PFSK-1 (cell line): ENCODE measurements at regions not wholly inside any gene's neighbourhood (a gene's known extent, or its start where the extent isn't known, plus 50 kb on each side); places are given as distances from the start of the nearest gene placed in this dataset.

Experiments
- FOXP2 ChIP-seq: optimal IDR thresholded peaks from 2 replicates; pipeline ENCODE3; 2011; ENCODE audit warnings: borderline replicate concordance, control low read depth, inconsistent platforms; ENCODE audit not compliant: insufficient read depth; ENCODE audit errors: extremely low read length, extremely low read depth
- POLR2AphosphoS5 ChIP-seq: IDR thresholded peaks from 2 replicates; pipeline ENCODE4 v1.6.1; 2012; ENCODE audit warnings: low read depth, mild to moderate bottlenecking, control low read depth, low read length, moderate library complexity
- REST ChIP-seq, 2 experiments: IDR thresholded peaks; 2 replicates each; pipeline versions ENCODE4 v1.6.1 to v1.8.0; 2011 to 2012; ENCODE audit warnings: low read depth in 2 of 2, low read length in 2 of 2, control low read depth in 1 of 2, inconsistent platforms in 1 of 2, mild to moderate bottlenecking in 1 of 2, moderate library complexity in 1 of 2; ENCODE audit not compliant: insufficient read depth in 1 of 2
- SIN3A ChIP-seq: IDR thresholded peaks from 2 replicates; pipeline ENCODE4 v1.6.1; 2012; ENCODE audit warnings: mild to moderate bottlenecking, low read length, moderate library complexity, borderline replicate concordance; ENCODE audit not compliant: insufficient read depth
- TAF1 ChIP-seq: IDR thresholded peaks from 2 replicates; pipeline ENCODE4 v1.6.1; 2012; ENCODE audit warnings: low read length, control low read depth, borderline replicate concordance; ENCODE audit not compliant: insufficient read depth

GRCh38 chr2:195606179-195606578 is 50.8 kb upstream of the SLC39A10 start:
- no peak for TF ChIP-seq REST (IDR thresholded peaks at IDR 0.05; ENCODE audit: insufficient read depth in 1 of 2, low read depth in 2 of 2, low read length in 2 of 2)
- TF ChIP-seq TAF1 = no peak
- TF ChIP-seq SIN3A = no peak
- TF ChIP-seq POLR2AphosphoS5 = no peak
- no peak for TF ChIP-seq FOXP2

- TF ChIP-seq TAF1 (no peak), REST (IDR thresholded peaks at IDR 0.05; ENCODE audit: insufficient read depth in 1 of 2, low read depth in 2 of 2, low read length in 2 of 2) (no peak)
These were observed 52.3 kb upstream of the SLC39A10 start for GRCh38 chr2:195604706-195605105.

GRCh38 chr2:195603998-195604397 is 53.0 kb upstream of the SLC39A10 start:
- TF ChIP-seq REST (IDR thresholded peaks at IDR 0.05; ENCODE audit: insufficient read depth in 1 of 2, low read depth in 2 of 2, low read length in 2 of 2) (no peak), POLR2AphosphoS5 (no peak), FOXP2 (no peak), TAF1 (no peak), SIN3A (no peak)

GRCh38 chr2:195603408-195603807 is 53.6 kb upstream of the SLC39A10 start:
- TF ChIP-seq SIN3A (no peak), TAF1 (no peak), POLR2AphosphoS5 (no peak), FOXP2 (no peak), REST (IDR thresholded peaks at IDR 0.05; ENCODE audit: insufficient read depth in 1 of 2, low read depth in 2 of 2, low read length in 2 of 2) (no peak)

GRCh38 chr2:195602687-195603086 is 54.3 kb upstream of the SLC39A10 start:
- no peak for TF ChIP-seq TAF1
- no peak for TF ChIP-seq REST (IDR thresholded peaks at IDR 0.05; ENCODE audit: insufficient read depth in 1 of 2, low read depth in 2 of 2, low read length in 2 of 2)
- TF ChIP-seq FOXP2 = no peak
- TF ChIP-seq SIN3A = no peak
- TF ChIP-seq POLR2AphosphoS5 = no peak
